DOHH2 (cell line): ENCODE measurements at regions not wholly inside any gene's neighbourhood (a gene's known extent, or its start where the extent isn't known, plus 50 kb on each side); places are given as distances from the start of the nearest gene placed in this dataset.

Source experiments
- EZH2phosphoT487 ChIP-seq: fragments of 200-600 bp; sonication (generic); IDR thresholded peaks from 2 replicates; pipeline ENCODE4 v1.6.1; 2017; ENCODE audit warnings: borderline replicate concordance, mild to moderate bottlenecking, antibody characterized with exemption, low read length, moderate library complexity, mixed read lengths
- TF ChIP-seq, protein P1 (sequence below): fragments of 200-600 bp; sonication (generic); IDR thresholded peaks from one replicate; pipeline ENCODE4 v1.5.1; 2014; ENCODE audit warnings: antibody characterized with exemption, mild to moderate bottlenecking, low read depth, low read length; ENCODE audit not compliant: poor library complexity, severe bottlenecking

DNA sequence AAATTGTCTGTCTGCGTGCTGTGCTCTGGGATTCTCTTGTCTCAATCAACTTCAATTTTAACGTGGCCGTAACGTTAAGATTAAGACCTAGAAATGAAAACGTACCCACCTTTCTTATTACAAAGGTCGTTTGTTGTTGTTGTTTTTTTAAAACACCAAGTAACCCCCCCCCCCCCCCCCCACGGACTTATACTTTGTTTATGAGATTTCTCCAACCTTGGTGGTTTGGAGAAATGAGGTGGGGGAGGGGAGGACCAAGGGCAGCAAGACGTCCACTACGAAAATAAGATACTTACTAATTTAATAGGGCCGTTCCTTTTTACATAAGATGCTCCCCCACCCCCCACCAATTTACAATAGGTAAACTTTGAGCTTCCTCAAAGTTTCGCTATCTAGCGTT lies 244.4 kb upstream of the TOPAZ1 start:
- TF ChIP-seq, protein P1, sequence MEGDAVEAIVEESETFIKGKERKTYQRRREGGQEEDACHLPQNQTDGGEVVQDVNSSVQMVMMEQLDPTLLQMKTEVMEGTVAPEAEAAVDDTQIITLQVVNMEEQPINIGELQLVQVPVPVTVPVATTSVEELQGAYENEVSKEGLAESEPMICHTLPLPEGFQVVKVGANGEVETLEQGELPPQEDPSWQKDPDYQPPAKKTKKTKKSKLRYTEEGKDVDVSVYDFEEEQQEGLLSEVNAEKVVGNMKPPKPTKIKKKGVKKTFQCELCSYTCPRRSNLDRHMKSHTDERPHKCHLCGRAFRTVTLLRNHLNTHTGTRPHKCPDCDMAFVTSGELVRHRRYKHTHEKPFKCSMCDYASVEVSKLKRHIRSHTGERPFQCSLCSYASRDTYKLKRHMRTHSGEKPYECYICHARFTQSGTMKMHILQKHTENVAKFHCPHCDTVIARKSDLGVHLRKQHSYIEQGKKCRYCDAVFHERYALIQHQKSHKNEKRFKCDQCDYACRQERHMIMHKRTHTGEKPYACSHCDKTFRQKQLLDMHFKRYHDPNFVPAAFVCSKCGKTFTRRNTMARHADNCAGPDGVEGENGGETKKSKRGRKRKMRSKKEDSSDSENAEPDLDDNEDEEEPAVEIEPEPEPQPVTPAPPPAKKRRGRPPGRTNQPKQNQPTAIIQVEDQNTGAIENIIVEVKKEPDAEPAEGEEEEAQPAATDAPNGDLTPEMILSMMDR, result no peak
- TF ChIP-seq EZH2phosphoT487, result no peak
